ENCODE measurements at regions not wholly inside any gene's neighbourhood (a gene's known extent, or its start where the extent isn't known, plus 50 kb on each side); places are given as distances from the start of the nearest gene placed in this dataset.
"Not testable (repeated sequence)": the region's sequence is repeated elsewhere in the genome, so short reads cannot be mapped to it uniquely, and the experiment has no call there.

DNA sequence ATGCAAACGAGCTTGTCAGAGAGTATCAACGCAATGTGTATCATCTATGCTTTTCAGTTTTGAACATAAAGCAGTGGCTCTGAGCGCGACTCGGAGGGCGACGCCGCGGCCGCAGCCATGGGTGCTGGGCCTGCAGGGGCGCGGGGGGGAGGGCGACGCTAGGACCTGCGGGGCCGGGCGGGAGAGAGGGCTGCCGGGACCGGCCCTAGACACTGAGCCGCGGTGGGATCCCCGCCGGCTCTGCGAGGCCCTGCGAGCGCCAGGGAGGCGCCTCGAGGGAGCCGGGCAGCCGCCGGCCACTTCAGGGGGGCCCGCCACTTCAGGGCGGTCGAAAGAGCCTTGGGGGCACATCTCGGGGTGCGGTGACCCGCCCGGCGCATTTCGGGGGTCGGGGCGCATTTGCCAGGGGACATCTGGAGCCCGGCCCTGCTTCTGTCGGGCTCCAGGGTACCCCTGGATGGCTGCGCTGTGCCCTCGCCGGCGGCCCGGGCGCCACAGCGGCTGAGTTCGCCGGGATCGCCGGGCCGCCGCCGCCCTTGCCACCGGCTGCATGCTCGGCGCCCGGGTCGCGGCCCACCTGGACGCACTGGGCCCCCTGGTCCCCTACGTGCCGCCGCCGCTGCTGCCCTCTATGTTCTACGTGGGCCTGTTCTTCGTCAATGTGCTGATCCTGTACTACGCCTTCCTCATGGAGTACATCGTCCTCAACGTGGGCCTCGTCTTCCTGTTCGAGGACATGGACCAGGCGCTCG, 59.6 kb downstream of the GOLGA6L7 start:
- TF ChIP-seq, protein P1, sequence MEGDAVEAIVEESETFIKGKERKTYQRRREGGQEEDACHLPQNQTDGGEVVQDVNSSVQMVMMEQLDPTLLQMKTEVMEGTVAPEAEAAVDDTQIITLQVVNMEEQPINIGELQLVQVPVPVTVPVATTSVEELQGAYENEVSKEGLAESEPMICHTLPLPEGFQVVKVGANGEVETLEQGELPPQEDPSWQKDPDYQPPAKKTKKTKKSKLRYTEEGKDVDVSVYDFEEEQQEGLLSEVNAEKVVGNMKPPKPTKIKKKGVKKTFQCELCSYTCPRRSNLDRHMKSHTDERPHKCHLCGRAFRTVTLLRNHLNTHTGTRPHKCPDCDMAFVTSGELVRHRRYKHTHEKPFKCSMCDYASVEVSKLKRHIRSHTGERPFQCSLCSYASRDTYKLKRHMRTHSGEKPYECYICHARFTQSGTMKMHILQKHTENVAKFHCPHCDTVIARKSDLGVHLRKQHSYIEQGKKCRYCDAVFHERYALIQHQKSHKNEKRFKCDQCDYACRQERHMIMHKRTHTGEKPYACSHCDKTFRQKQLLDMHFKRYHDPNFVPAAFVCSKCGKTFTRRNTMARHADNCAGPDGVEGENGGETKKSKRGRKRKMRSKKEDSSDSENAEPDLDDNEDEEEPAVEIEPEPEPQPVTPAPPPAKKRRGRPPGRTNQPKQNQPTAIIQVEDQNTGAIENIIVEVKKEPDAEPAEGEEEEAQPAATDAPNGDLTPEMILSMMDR (IDR thresholded peaks at IDR 0.05) = not testable (repeated sequence)
- not testable (repeated sequence) for TF ChIP-seq POLR2A (IDR thresholded peaks at IDR 0.05)
